ENCODE measurements at regions not wholly inside any gene's neighbourhood (a gene's known extent, or its start where the extent isn't known, plus 50 kb on each side); places are given as distances from the start of the nearest gene placed in this dataset.

GRCh38 chr6:91796603-91797002, 1209.7 kb upstream of the MAP3K7 start (continued):
- no peak for TF ChIP-seq CTCF (IDR thresholded peaks at IDR 0.05; ENCODE audit: low read depth, low read length, missing input control)
- TF ChIP-seq HNF4G (IDR thresholded peaks at IDR 0.05): no peak
- TF ChIP-seq FOXA1 (IDR thresholded peaks at IDR 0.05): no peak
- no peak for TF ChIP-seq GABPA (IDR thresholded peaks at IDR 0.05 in 1 of 2, conservative IDR thresholded peaks at IDR 0.05 in 1 of 2)

GRCh38 chr6:91788501-91788900, 1201.6 kb upstream of the MAP3K7 start:
- H3K4me3 ChIP-seq (ENCODE audit: low read depth in 1 of 3, low read length in 3 of 3): no peak overlapping the region
- no peak overlapping the region for H3K27ac ChIP-seq (ENCODE audit: low read depth in 1 of 2, low read length in 2 of 2)
- no peak for DNase-seq (ENCODE audit: low spot score)
- no peaks in the 10 kb centered on the region for H3K27me3 ChIP-seq (ENCODE audit: control insufficient read depth in 4 of 4, insufficient read depth in 4 of 4, low read length in 3 of 4)
- TF ChIP-seq HNF4A (conservative IDR thresholded peaks at IDR 0.05) (no peak), HNF4G (IDR thresholded peaks at IDR 0.05) (no peak), SP1 (IDR thresholded peaks at IDR 0.05) (no peak)
- H3K9ac ChIP-seq (ENCODE audit: low read depth in 1 of 2, low read length in 2 of 2): no peak overlapping the region
- WGBS: 58% methylated on average over 2 of the region's 2 CpGs
- no peaks in the 10 kb centered on the region for H3K9me3 ChIP-seq (ENCODE audit: control insufficient read depth in 4 of 4, low read length in 3 of 4)
- no peaks in the 10 kb centered on the region for H3K36me3 ChIP-seq (ENCODE audit: control insufficient read depth in 4 of 4, insufficient read depth in 3 of 4, low read depth in 1 of 4, low read length in 3 of 4)
- no peaks in the 10 kb centered on the region for H3K4me1 ChIP-seq (ENCODE audit: control insufficient read depth in 4 of 4, insufficient read depth in 4 of 4, low read length in 3 of 4)

GRCh38 chr6:91786474-91787184, 1199.8 kb upstream of the MAP3K7 start:
- H3K36me3 ChIP-seq (ENCODE audit: control insufficient read depth in 4 of 4, insufficient read depth in 3 of 4, low read depth in 1 of 4, low read length in 3 of 4): no peaks in the 10 kb centered on the region
- no peaks in the 10 kb centered on the region for H3K9me3 ChIP-seq (ENCODE audit: control insufficient read depth in 4 of 4, low read length in 3 of 4)
- no peak overlapping the region for H3K4me3 ChIP-seq (ENCODE audit: low read depth in 1 of 3, low read length in 3 of 3)
- H3K4me1 ChIP-seq (ENCODE audit: control insufficient read depth in 4 of 4, insufficient read depth in 4 of 4, low read length in 3 of 4): no peaks in the 10 kb centered on the region
- DNase-seq (ENCODE audit: low spot score): no peak
- no peaks in the 10 kb centered on the region for H3K27me3 ChIP-seq (ENCODE audit: control insufficient read depth in 4 of 4, insufficient read depth in 4 of 4, low read length in 3 of 4)
- WGBS: 70% methylated on average over 11 of the region's 11 CpGs
- no peak overlapping the region for H3K27ac ChIP-seq (ENCODE audit: low read depth in 1 of 2, low read length in 2 of 2)
- TF ChIP-seq JUND (IDR thresholded peaks at IDR 0.05): no peak
- no peak for TF ChIP-seq FOXA1 (IDR thresholded peaks at IDR 0.05)
- no peak for TF ChIP-seq TAF1 (conservative IDR thresholded peaks at IDR 0.05)
- no peak for TF ChIP-seq HNF4A (conservative IDR thresholded peaks at IDR 0.05)
- no peak for TF ChIP-seq SP1 (IDR thresholded peaks at IDR 0.05)
- TF ChIP-seq MAX (IDR thresholded peaks at IDR 0.05): no peak
- no peak for TF ChIP-seq RXRA (IDR thresholded peaks at IDR 0.05)
- TF ChIP-seq RAD21 (IDR thresholded peaks at IDR 0.05): no peak
- no peak for TF ChIP-seq CTCF (IDR thresholded peaks at IDR 0.05; ENCODE audit: low read depth, low read length, missing input control)
- no peak for TF ChIP-seq ATF3 (IDR thresholded peaks at IDR 0.05)
- no peak for TF ChIP-seq REST (IDR thresholded peaks at IDR 0.05)
- no peak for TF ChIP-seq NR2F2 (IDR thresholded peaks at IDR 0.05)
- no peak for TF ChIP-seq FOXA2 (IDR thresholded peaks at IDR 0.05)
- H3K9ac ChIP-seq (ENCODE audit: low read depth in 1 of 2, low read length in 2 of 2): no peak overlapping the region

Measured in liver (tissue), 8 donors.